ENCODE measurements at regions not wholly inside any gene's neighbourhood (a gene's known extent, or its start where the extent isn't known, plus 50 kb on each side); places are given as distances from the start of the nearest gene placed in this dataset.
"Not testable (repeated sequence)": the region's sequence is repeated elsewhere in the genome, so short reads cannot be mapped to it uniquely, and the experiment has no call there.

DNA sequence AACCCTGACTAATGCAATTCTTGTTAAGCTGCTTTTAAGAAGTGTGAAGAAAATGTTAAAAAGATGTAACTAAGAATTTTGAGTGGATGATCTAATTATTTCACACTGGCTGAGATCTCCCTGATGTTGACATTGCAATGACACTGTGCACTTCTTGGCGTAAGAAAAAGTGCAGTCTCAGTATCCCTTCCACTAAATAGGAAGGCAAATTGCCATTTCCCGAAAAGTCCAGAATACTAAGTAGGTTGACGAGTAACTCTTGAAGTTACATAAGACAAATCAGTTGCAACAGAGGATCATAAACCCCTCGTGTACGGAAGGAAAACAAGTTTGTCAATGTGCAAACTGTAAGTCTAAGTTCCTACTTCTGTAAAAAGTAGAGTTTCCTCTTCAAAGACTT is 189.9 kb downstream of the LMLN start:
- not testable (repeated sequence) for TF ChIP-seq MXI1 (conservative IDR thresholded peaks at IDR 0.05; ENCODE audit: poor library complexity, severe bottlenecking); CTCF (IDR thresholded peaks at IDR 0.05; ENCODE audit: poor library complexity, severe bottlenecking); EP300 (conservative IDR thresholded peaks at IDR 0.05; ENCODE audit: poor library complexity, severe bottlenecking); RAD21 (conservative IDR thresholded peaks at IDR 0.05); EZH2 (IDR thresholded peaks at IDR 0.05; ENCODE audit: borderline replicate concordance, insufficient read depth, low read length, poor library complexity, severe bottlenecking); POLR2AphosphoS5 (IDR thresholded peaks at IDR 0.05); TAF1 (IDR thresholded peaks at IDR 0.05; ENCODE audit: low read depth); SMC3 (conservative IDR thresholded peaks at IDR 0.05; ENCODE audit: poor library complexity)
- TF ChIP-seq, protein P1, sequence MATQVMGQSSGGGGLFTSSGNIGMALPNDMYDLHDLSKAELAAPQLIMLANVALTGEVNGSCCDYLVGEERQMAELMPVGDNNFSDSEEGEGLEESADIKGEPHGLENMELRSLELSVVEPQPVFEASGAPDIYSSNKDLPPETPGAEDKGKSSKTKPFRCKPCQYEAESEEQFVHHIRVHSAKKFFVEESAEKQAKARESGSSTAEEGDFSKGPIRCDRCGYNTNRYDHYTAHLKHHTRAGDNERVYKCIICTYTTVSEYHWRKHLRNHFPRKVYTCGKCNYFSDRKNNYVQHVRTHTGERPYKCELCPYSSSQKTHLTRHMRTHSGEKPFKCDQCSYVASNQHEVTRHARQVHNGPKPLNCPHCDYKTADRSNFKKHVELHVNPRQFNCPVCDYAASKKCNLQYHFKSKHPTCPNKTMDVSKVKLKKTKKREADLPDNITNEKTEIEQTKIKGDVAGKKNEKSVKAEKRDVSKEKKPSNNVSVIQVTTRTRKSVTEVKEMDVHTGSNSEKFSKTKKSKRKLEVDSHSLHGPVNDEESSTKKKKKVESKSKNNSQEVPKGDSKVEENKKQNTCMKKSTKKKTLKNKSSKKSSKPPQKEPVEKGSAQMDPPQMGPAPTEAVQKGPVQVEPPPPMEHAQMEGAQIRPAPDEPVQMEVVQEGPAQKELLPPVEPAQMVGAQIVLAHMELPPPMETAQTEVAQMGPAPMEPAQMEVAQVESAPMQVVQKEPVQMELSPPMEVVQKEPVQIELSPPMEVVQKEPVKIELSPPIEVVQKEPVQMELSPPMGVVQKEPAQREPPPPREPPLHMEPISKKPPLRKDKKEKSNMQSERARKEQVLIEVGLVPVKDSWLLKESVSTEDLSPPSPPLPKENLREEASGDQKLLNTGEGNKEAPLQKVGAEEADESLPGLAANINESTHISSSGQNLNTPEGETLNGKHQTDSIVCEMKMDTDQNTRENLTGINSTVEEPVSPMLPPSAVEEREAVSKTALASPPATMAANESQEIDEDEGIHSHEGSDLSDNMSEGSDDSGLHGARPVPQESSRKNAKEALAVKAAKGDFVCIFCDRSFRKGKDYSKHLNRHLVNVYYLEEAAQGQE (IDR thresholded peaks at IDR 0.05; ENCODE audit: borderline replicate concordance), result not testable (repeated sequence)

Data from neural cell (in vitro differentiated cells).